ENCODE measurements at regions not wholly inside any gene's neighbourhood (a gene's known extent, or its start where the extent isn't known, plus 50 kb on each side); places are given as distances from the start of the nearest gene placed in this dataset.

- no peak for TF ChIP-seq CTCF (conservative IDR thresholded peaks at IDR 0.05; ENCODE audit: low read depth, low read length)
- no peak for TF ChIP-seq RAD21 (IDR thresholded peaks at IDR 0.05; ENCODE audit: low read length)
- no peak for TF ChIP-seq RCOR1 (IDR thresholded peaks at IDR 0.05; ENCODE audit: insufficient replicate concordance, low read length)
- TF ChIP-seq POLR2A (IDR thresholded peaks at IDR 0.05; ENCODE audit: low read depth, low read length), result no peak
- no peak for TF ChIP-seq USF2 (IDR thresholded peaks at IDR 0.05; ENCODE audit: low read depth, low read length)
- TF ChIP-seq BHLHE40 (IDR thresholded peaks at IDR 0.05; ENCODE audit: low read depth, low read length), result no peak
- no peak for TF ChIP-seq NFE2L2 (IDR thresholded peaks at IDR 0.05; ENCODE audit: low read depth, low read length)
- TF ChIP-seq CHD1 (IDR thresholded peaks at IDR 0.05; ENCODE audit: low read depth, low read length), result no peak
- no peak for TF ChIP-seq MXI1 (IDR thresholded peaks at IDR 0.05; ENCODE audit: borderline replicate concordance, low read depth, low read length)
- no peak for TF ChIP-seq ELK1 (IDR thresholded peaks at IDR 0.05; ENCODE audit: borderline replicate concordance, low read depth, low read length)
- no peak for TF ChIP-seq MAFK (IDR thresholded peaks at IDR 0.05; ENCODE audit: low read depth, low read length)
These were observed 796.3 kb downstream of the QKI start for GRCh38 chr6:164210783-164211182.

Data from IMR-90 (cell line).